Calu3 (cell line): ENCODE measurements at regions not wholly inside any gene's neighbourhood (a gene's known extent, or its start where the extent isn't known, plus 50 kb on each side); places are given as distances from the start of the nearest gene placed in this dataset.

Experiments used
- BruUV-seq: library from RNA; stranded (reverse); fragments of 400-500 nt; replicated peaks from 2 replicates; lab custom pipeline; 2021; lab: Mats Ljungman, UMichigan
- CTCF ChIA-PET: fragments of 300-600 bp; sonication (Branson Sonifier 250); formaldehyde crosslinking; loops from one replicate; lab custom pipeline; 2022; ENCODE audit warnings: antibody characterized with exemption; lab: Charles Lee
- DNase-seq: peaks from one replicate; pipeline ENCODE4 v3.0.0; 2022
- H3K27ac Mint-ChIP-seq: one replicate; pipeline ENCODE4 v1.8.0; 2022; ENCODE audit warnings: mixed read lengths; ENCODE audit not compliant: unreplicated experiment
- H3K27me3 Mint-ChIP-seq: one replicate; pipeline ENCODE4 v1.8.0; 2022; ENCODE audit warnings: mixed read lengths; ENCODE audit not compliant: unreplicated experiment
- H3K36me3 Mint-ChIP-seq: one replicate; pipeline ENCODE4 v1.8.0; 2022; ENCODE audit warnings: mild to moderate bottlenecking, moderate library complexity, mixed read lengths; ENCODE audit not compliant: insufficient read depth, unreplicated experiment
- H3K4me1 Mint-ChIP-seq: one replicate; pipeline ENCODE4 v1.8.0; 2022; ENCODE audit warnings: mild to moderate bottlenecking, low read depth, mixed read lengths; ENCODE audit not compliant: unreplicated experiment
- H3K4me3 Mint-ChIP-seq: one replicate; pipeline ENCODE4 v1.8.0; 2022; ENCODE audit warnings: mild to moderate bottlenecking, low read depth, moderate library complexity, mixed read lengths; ENCODE audit not compliant: unreplicated experiment
- H3K9me3 Mint-ChIP-seq: one replicate; pipeline ENCODE4 v1.8.0; 2022; ENCODE audit warnings: low read depth, mixed read lengths; ENCODE audit not compliant: unreplicated experiment
- intact Hi-C: fragments of 100-400 bp; cut with micrococcal nuclease; formaldehyde crosslinking; loops from one replicate; pipeline ENCODE4 v1.10.0; 2022; ENCODE audit not compliant: unreplicated experiment
- TF ChIP-seq, protein P1 (sequence below): fragments of 200-600 bp; IDR thresholded peaks from one replicate; pipeline ENCODE4 v1.8.0; 2022; ENCODE audit warnings: antibody characterized with exemption; ENCODE audit not compliant: unreplicated experiment

DNA sequence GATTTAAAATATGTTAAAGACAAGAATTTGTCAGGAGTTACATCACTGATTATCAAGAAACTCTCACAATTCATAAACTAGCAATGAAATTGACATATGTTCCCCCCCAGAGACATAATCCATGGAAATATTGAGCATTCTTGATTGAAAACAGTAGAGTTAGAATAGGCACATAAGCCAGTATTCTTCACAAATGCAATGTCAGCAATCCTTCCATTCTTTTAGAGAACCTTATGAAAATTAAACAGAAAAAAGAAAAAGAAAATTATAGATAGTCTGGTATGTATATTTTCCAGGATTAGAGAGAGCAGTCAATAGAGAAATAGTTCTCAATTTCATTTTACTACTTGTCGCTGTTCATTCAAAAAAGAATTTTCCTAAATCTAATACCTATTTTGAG lies 458.4 kb downstream of the EFNB2 start:
- no peak for DNase-seq
- TF ChIP-seq, protein P1, sequence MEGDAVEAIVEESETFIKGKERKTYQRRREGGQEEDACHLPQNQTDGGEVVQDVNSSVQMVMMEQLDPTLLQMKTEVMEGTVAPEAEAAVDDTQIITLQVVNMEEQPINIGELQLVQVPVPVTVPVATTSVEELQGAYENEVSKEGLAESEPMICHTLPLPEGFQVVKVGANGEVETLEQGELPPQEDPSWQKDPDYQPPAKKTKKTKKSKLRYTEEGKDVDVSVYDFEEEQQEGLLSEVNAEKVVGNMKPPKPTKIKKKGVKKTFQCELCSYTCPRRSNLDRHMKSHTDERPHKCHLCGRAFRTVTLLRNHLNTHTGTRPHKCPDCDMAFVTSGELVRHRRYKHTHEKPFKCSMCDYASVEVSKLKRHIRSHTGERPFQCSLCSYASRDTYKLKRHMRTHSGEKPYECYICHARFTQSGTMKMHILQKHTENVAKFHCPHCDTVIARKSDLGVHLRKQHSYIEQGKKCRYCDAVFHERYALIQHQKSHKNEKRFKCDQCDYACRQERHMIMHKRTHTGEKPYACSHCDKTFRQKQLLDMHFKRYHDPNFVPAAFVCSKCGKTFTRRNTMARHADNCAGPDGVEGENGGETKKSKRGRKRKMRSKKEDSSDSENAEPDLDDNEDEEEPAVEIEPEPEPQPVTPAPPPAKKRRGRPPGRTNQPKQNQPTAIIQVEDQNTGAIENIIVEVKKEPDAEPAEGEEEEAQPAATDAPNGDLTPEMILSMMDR = no peak
- Mint-ChIP-seq H3K27me3 (no peaks in the 10 kb centered on the region), H3K4me1 (no peaks in the 10 kb centered on the region), H3K36me3 (no peaks in the 10 kb centered on the region), H3K27ac (no peak overlapping the region), H3K9me3 (no peaks in the 10 kb centered on the region), H3K4me3 (no peak overlapping the region)
- no TSS peak for BruUV-seq
- CTCF ChIA-PET = no interaction called here
- intact Hi-C loops = no loop called here

DNA sequence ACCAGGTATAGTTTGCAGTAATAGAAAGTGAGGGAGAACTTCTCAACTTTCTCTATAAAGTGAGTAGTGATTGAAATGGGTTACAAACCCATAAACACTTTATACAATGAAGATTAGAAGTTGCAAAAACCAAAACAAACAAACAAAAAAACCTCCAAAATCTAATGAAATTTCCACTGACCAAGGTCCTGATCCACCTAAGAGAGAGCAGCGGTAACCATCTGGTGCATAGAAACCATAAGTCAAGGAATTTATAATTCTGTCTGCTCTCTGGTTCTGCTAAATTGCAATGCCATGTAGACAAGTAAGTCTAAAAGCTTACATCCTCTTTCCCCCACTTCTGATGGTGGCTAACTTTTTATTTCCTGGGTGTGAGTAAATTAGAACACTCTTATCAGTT lies 463.4 kb downstream of the EFNB2 start:
- intact Hi-C loops = no loop called here
- Mint-ChIP-seq H3K9me3 (no peaks in the 10 kb centered on the region), H3K27me3 (no peaks in the 10 kb centered on the region), H3K4me3 (no peak overlapping the region), H3K36me3 (no peaks in the 10 kb centered on the region), H3K4me1 (no peaks in the 10 kb centered on the region), H3K27ac (no peak overlapping the region)
- TF ChIP-seq, protein P1 = no peak
- CTCF ChIA-PET = no interaction called here
- no TSS peak for BruUV-seq
- DNase-seq = no peak

GRCh38 chr13:106063591-106064313 lies 471.7 kb downstream of the EFNB2 start:
- Mint-ChIP-seq H3K9me3 (no peaks in the 10 kb centered on the region), H3K27me3 (no peaks in the 10 kb centered on the region), H3K27ac (no peak overlapping the region), H3K4me1 (no peaks in the 10 kb centered on the region), H3K4me3 (no peak overlapping the region), H3K36me3 (no peaks in the 10 kb centered on the region)
- CTCF ChIA-PET = no interaction called here
- no peak for DNase-seq
- intact Hi-C loops = no loop called here
- TF ChIP-seq, protein P1 = no peak
- BruUV-seq = no TSS peak

DNA sequence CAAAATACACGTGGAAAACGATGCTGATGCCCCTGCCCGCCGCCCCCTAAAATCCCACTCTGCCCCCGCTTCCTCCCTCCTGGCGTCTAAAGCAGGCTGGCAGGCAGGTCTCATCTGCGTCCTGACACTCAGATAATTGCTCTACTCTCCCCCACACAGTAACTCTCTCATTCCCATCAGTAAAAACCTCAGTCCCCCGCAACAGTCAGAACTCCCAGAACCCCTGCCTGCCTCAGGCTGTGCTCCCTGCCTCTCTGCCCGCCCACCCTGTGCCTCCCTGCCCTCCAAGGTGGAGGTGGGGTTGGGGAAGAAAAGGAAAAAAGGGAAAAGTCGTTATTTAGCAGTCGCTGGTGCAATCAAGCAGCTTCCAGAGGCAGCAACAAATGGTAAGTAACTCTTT lies 473.7 kb downstream of the EFNB2 start:
- no peak overlapping the region for H3K4me3 Mint-ChIP-seq
- TF ChIP-seq, protein P1 = no peak
- H3K36me3 Mint-ChIP-seq = no peaks in the 10 kb centered on the region
- H3K27me3 Mint-ChIP-seq = no peaks in the 10 kb centered on the region
- no peaks in the 10 kb centered on the region for H3K9me3 Mint-ChIP-seq
- H3K4me1 Mint-ChIP-seq = no peaks in the 10 kb centered on the region
- intact Hi-C loops = no loop called here
- no peak for DNase-seq
- no TSS peak for BruUV-seq
- no peak overlapping the region for H3K27ac Mint-ChIP-seq
- CTCF ChIA-PET = no interaction called here
